CD4-positive, alpha-beta T cell treated with Interleukin-21 for 1 hour (primary cell): ENCODE measurements at regions not wholly inside any gene's neighbourhood (a gene's known extent, or its start where the extent isn't known, plus 50 kb on each side); places are given as distances from the start of the nearest gene placed in this dataset.
"Not testable (repeated sequence)": the region's sequence is repeated elsewhere in the genome, so short reads cannot be mapped to it uniquely, and the experiment has no call there.

ENCODE experiments used
- DNase-seq: peaks from one replicate; pipeline ENCODE4 v3.0.0-alpha.2; 2020

DNA sequence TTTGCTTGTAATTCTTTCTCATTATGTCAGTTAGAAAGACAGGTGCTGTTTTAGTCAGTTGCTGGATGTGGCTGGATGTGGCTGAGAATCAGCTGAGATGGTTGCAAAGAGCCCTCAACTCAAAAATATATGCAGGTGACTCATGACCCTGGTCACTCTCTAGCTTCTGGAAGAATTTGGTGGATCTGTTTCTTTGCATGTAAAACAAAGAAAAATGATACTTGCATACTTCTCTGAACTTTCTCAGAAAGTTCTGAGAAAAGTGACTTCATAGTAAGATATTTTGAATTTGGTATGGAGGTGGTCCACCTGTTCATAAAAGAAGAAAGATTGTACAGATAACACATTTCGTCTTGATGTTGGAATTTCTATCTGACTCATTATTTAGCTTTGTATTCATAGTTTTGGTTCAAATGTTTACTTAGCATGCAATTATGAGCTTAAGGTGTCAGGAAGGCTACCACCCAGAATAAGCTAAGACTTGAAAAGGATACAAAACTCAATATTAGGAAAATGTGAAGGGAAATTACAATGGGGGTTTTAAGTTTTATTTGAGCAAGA is 163.2 kb upstream of the OLIG3 start:
- no peak for DNase-seq

DNA sequence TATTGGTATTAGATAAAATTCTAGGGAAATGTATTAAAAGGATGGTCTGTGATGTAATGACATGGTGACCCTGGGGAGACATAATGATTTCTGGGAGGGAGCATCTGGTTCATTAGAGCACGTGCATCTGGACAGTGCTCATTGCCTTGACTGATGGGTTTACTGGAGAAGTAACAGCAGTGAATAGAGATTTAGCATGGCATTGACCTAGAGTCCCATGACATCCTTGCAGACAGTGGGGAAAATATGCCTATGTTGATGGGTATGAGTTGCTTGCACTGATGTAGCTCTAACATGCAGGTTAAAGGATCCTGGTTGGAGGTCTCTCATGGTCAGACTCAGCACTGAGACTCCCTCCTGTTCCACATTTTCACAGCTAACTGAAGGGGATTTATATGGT is 164.1 kb upstream of the OLIG3 start:
- no peak for DNase-seq

DNA sequence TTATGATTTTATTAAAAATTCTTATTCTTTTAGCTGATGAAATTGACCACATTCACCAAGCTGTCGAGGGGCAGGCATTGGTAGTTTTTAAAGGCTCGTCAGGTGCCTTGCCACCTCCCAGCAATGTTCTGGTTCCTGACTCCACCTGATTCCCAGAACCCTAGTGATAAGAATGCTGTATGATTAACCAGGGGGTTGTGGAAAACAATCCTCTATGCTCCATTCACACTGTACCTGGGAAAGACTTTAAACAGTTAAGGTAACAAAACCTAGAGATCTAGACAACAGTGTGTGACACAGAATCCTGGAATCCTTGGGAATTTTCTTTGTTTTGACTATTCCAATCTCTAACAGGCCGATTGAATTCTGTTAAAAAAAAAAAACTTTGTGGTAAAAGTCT is 165.7 kb upstream of the OLIG3 start:
- DNase-seq: no peak

DNA sequence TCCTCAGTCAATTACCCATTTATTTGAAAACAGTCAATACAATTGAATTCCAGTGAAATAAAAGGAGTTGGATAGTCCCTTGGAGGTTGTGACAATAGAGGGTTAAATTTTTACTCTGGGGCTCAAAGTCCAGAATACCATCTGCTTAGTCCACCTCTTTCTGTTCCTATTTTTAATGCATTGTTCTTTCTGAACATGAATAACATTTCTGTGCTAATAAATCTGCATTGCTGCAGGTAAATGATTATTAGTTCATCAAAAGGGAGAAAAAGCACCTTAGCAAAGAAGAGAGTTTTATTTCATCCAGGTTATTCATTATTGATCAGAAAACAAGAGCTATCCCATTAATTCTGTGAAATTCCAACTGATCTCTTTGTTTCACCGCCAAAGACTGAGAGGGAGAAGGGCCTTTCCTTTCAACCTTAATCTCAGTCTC is 166.1 kb upstream of the OLIG3 start:
- no peak for DNase-seq

DNA sequence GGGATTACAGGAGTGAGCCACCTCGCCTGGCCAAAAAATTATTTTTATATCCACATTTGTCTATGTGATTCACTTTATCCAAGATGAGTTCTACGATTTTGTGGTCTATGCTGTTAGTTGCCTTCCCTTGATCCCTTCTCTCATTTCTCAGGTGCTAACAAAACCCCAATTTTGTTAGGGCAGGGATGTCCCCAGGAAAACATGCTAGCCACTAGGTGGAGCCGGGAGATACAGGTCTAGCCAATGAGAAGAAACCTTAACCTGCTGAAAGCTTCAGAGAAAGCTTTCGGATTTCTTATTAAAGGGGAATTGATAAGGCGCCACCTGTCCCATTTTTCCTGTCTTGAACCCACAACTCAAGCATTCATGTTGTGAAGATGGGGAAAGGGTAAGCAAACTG is 167.4 kb upstream of the OLIG3 start:
- peak; percentile 45 for DNase-seq

DNA sequence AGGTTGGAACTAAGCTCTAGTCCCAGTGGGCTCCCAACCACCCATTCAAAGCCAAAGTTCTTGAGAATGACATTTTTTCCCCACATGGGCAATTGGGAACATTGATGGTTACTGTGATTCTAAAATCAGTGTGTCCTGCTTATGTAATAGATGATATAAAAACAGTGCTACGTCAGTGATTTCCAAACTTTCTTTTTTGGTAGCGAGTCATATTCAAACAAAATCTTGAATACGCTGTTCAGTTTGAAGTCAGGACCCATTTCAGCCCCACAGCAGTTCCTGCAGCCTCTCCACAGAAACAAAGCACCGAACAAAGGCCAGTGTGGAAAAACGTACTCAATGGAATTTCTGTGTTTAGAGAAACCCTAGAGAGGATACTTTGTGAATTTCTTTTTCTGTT is 170.0 kb upstream of the OLIG3 start:
- no peak for DNase-seq

DNA sequence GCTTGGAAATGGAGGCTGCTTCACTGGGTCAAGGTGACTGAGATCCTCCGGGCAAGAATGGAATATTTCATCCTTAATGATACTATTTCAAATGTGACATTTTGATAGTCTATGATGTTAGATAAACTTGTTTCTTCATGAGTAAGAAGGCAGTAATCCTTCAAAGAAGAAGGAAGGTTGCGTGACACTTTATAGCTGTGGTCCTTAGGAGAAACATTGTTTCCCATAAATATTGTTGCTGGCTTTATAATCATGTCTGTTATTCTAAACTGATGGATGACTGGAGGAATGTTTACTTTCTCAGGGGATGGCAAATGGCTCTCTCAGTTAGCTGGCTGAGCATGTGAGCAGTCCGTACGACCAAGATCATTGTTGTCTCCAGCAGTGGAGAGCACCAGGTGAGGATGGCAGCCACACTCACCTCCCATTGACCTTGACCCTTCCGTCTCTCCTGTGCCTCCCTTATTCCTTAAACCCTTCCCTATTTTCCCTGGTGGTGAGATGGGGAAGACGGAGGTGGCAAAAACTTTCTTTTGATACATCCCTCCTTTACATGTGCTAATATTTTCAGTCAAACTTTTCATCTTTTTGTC is 171.2 kb upstream of the OLIG3 start:
- DNase-seq: no peak

DNA sequence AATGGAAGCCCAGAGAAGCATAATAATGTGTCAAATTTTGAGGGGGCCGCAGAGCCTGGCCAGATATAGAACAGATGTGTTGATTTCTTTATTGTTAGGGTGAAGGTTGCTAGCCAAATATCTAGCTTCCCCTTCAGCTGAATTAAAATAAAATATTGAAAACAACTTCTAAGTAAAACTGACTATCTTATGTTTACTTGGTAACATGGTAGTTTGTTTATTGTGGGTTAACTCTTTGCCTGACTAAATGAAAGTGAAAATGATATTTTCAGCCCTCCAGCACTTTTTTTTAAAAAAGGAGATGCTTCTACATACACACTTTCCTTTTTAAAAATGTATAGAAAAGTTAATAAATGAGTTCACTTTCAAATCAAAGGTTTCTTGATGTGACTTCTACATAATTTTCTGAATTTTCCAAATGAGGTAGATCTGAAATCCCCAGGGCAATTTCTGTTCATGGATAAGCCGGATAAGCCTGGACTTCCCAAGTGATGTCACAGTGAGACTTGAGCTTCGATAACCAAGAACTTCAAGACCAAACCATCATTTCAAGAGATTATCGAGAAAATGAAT is 172.1 kb upstream of the OLIG3 start:
- DNase-seq: peak; percentile 24

DNA sequence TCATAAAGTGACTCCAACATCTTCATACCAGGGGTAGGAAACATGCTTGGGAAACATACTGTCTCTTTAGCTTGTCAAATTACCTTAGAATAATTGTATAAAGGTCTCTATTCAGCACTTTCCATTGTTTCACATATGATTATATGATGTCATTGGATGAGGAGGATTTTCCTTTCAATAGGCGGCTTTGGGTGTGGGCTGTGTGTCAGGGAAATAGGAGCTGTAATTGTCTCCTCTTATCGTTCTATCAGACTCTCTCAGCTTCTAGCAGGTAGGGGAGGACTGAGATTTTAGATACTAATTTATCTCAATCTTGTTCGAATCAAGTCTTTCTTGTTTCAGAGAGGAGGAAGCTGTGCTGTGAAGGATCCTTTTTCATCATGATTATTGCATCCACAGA is 179.4 kb upstream of the OLIG3 start:
- no peak for DNase-seq

DNA sequence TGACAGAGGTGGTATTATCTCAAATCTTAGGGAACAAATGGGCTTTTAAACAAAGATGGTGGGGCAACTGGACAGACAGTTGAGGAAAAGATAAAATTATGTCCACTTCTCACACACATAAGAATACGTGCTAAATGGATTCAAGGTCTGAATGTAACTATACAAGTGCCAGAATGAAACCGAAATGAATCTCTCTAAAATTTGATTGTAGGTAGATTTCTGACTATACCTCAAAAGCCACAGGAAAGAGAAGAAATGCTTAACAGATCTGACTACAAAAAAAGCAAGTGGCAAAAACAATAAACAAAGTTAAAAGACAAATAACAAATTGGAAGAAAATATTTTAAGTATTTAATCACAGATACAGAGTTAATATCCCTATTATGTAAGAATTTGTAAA is 182.7 kb upstream of the OLIG3 start:
- DNase-seq: peak; percentile 22

DNA sequence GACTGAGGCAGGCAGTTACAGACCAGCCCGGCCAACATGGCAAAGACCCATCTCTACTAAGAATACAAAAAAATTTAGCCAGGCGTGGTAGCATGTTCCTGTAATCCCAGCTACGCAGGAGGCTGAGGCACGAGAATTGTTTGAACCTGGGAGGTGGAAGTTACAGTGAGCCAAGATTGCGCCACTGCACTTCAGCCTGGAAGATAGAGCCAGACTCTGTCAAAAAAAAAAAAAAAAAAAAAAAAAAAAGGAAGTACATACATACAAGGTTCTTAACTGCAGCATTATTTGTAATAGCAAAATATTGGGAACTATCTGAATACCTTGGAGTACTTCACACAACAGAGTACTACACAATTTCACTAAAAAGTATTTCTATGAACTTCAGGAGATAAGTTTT is 183.5 kb upstream of the OLIG3 start:
- DNase-seq: no peak

DNA sequence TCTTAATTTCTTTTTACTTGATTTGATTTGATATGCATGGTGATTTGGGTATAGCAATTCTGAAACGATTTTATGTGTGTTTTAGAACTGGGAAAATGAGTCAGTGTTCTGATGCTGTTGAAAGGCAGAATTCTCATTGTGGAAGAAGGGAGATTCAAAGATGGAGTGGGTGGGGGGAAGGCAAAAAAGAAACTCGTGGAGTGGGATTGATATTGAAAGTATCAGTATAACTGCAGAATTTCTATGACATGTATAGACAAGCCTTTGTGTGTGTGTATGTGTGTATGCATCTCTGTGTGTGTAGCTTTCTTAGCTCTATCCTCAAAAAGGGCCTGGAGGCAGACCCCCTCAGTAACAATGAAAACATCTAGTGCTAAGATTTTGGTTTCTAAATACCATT is 184.3 kb upstream of the OLIG3 start:
- DNase-seq: no peak

DNA sequence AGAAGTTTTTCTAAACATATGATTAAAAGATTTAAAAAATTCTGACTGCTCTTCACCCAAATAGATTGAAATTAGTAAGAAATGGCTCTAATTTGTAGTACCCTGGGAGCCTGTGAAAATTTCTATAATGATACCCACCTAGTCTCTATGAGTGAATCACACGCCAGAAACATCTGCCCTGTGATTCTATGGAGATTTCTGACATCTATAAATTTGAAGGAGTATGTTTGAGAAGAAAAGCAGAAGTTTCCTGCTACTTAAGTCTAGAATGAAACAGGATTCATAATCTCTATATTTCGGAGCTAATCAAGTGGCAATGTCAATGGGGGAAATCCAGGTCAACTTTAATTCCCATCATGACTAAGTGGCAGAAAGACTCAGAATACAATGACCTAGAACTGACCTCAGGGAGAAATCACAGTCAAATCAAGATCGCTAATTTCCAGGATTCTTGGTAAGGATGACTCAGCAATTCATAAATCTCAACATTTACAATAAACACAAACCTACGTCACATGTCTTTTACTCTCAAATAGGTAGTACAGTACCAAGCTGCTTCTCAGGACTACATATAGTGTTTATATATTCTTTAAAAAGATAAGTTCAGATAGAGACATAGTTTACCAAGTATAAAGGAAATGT is 186.2 kb upstream of the TNFAIP3 start:
- DNase-seq: no peak

DNA sequence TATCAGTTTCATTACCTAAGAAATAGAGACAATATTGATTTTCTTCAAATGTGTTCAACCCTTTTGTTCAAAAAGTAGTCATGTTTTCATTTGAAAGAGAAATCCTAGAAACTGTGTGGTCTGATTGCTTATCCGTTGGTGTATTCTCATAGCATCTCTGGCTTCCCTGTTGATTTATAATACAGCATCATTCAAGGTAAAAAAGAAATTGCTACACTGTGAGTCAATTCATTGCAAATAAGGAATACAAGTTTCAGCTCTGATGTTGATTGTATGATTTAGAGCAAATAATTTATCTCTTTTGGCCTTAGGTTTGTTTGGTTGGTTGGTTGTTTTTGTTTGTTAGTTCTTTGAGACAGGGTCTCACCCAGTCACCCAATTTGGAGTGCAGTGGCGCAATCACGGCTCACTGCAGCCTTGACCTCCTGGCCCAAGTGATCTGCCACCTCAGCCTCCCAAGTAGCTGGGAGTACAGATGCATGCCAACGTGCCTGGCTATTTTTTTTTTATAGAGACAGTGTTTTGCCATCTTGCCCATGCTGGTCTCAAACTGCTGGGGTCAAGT is 185.5 kb upstream of the TNFAIP3 start:
- DNase-seq: no peak

DNA sequence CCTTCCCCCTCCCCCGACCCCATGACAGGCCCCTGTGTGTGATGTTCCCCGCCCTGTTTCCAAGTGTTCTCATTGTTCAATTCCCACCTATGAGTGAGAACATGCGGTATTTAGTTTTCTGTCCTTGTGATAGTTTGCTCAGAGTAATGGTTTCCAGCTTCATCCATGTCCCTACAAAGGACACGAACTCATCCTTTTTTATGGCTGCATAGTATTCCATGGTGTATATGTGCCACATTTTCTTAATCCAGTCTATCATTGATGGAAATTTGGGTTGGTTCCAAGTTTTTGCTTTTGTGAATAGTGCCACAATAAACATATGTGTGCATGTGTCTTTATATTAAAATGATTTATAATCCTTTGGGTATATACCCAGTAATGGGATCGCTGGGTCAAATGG is 184.4 kb upstream of the TNFAIP3 start:
- not testable (repeated sequence) for DNase-seq

DNA sequence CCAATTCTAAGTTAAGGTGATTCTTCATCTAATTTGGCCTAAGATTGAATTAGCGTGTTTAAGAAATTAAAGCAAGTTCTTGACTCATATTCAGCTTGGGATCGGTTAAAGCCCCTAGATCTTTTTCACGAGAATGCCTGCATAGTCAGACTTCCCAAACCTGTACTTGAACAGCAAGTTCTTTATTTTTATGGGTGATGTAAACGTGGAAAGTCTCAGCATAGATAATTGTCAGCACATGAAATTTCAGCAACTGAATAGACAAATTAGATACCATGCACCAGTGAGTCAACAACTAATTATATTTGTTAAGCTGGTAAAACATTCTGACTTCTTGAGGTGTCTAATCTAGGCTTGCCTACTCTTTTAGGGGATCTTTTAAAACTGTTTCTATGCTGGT is 183.1 kb upstream of the TNFAIP3 start:
- DNase-seq: no peak

DNA sequence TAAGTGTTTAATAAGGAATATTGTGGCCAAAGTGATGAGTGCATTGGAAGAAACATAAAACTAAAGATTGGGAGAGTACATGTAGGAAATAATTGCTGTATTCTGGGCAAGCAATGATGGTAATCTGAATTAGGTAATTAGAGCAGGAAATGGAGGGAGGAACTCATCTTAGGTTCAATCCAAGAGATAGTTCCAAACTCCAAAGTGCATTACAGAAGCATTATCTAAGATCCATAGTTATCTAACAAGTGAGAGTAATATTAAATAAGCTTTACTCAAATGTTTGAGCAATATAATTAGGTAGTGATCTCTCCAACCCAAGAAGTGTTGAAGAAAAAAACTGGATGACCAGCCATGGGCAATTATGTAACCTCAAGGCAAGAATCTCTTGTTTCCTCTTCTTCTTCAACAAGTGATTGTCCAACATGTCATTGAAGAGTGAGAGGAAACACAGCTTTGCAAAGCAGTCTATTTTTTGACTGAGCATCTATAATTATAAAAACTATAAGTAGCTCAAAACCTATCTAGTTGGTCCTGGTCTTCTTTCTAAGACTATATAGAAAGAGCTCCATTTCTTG is 181.2 kb upstream of the TNFAIP3 start:
- DNase-seq: no peak

DNA sequence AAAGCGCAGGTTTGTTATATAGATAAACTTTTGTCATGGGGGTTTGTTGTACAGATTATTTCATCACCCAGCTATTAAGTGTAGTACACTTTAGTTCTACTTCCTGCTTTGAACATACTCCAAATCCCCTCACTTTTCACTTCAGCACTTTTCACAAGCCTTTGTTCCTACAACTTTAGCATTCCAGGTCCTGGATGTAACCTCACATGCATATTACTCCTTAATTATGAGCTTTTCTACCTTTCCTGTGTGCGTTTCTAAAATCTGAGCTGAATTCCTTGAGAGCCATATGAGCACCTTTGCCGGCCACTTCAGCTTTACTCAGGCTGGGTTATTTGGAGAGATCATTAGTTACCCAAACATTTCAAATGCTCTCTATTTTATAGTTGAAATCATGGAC is 179.2 kb upstream of the TNFAIP3 start:
- DNase-seq: no peak

DNA sequence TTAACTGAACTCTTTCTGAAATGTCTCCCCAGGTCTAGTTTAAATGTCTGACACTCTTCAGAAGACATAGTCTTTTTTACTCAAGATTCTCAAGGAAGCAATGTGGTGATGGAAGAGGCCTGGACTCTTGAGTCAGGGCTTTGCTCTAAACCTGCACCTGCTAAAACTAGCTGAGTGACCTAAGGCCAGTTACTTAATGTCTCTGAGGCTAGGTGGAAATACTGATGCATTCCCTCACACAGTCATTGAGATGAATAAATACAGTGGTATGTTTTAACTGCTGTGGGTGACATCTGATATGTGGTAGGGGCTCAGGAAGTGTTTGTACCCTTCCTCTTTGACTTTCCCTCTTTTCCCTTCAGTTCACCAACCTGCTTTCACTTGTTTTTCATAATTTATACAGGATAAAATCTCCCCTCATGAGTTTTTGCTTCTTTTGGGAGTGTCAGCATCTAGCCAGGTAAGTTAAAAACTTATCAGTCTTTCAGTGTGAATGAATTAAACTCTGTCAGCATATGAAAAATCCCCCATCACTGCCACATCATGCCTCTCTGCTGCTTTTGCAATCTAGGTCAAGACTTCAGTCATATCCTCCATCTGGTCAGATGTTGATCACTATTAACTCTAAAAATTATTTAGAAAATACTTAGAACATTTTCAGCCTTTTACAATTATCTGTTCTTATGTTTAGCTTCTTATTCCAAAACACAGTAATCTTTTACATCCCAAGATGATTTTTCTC is 178.7 kb upstream of the TNFAIP3 start:
- DNase-seq: no peak

DNA sequence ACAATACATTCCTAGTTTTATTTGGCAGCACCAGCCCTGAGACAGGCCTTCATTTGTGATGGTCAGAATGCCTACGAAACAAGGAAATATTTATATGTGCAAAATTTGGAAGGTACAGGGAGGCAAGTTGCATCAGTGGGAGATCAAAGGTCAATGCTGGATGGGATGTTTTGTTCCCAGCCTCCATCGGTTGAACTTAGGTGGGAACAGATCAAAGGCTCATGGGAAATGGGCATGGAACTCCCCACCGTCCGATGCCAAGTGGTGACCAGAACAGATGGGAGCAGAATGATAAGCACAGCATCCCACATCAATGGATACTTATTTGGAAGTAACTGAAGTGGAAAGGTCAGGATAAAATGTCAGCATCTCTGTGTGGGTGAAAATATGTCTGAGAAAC is 177.7 kb upstream of the TNFAIP3 start:
- DNase-seq: no peak

DNA sequence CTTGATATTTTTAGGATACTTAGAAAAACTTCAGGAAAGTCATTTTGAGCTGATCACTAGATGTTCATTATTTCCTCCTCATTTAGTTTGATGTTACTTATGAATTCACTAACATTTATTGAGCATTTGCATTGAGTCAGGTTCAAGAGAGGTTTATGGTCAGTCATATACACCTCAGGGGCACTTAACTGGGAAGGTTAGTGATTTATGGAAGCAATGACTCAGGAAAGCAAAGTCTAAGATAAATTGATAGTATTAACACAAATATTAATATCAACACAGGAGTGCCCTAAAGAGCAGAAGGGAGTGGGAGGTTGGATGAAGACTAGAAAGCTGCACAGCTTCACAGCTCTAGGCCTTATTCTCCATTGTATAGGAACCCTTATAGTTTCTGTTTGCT is 177.0 kb upstream of the TNFAIP3 start:
- no peak for DNase-seq

DNA sequence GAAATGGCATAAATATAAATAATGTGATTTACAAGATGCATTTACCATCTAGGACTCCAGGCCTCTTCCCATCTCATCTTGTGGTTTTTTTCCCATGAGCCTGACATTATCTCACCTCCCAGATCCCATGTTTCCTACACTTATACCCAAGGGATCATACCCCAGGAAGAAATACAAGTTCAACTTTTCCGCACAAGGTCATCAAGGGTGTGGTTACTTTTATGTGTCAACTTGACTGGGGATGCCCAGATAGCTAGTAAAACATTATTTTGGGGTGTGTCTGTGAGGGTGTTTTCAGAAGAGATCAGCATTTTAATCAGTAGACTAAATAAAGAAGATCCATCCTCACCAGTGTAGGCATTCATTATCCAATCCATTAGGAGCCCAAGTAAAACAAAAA is 176.3 kb upstream of the TNFAIP3 start:
- DNase-seq: no peak

DNA sequence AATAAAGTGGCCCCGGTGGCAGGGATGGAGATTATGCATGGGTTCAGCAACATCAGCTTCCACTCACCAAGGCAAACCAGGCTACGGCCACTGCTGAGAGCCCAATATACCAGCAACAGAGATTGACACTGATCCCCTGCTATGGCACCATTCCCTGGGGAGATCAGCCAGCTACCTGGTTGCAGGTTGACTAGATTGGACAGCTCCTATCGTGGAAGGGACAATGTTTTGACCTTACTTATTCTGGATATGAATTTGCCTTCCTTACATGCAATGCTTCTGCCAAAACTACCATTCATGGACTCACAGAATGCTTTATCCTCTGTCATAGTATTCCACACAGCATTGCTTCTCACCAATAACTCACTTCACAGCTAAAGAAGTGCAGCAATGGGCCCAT is 174.8 kb upstream of the TNFAIP3 start:
- DNase-seq: no peak
